Cerebellar cortex (tissue), 1 donor: ENCODE measurements at regions not wholly inside any gene's neighbourhood (a gene's known extent, or its start where the extent isn't known, plus 50 kb on each side); places are given as distances from the start of the nearest gene placed in this dataset.
A peak's percentile ranks its signal among the peaks of the same experiment; 100 is the strongest.
"Not testable (repeated sequence)": the region's sequence is repeated elsewhere in the genome, so short reads cannot be mapped to it uniquely, and the experiment has no call there.

Experiments used
- DNase-seq: peaks from one replicate; pipeline ENCODE4 v3.0.0-alpha.2; 2015; ENCODE audit warnings: low spot score

- DNase-seq: peak; percentile 61
Observed at GRCh38 chr5:126101901-126102300, 321.3 kb upstream of the GRAMD2B start.

GRCh38 chr5:126103050-126103449 lies 320.2 kb upstream of the GRAMD2B start:
- DNase-seq: no peak

DNA sequence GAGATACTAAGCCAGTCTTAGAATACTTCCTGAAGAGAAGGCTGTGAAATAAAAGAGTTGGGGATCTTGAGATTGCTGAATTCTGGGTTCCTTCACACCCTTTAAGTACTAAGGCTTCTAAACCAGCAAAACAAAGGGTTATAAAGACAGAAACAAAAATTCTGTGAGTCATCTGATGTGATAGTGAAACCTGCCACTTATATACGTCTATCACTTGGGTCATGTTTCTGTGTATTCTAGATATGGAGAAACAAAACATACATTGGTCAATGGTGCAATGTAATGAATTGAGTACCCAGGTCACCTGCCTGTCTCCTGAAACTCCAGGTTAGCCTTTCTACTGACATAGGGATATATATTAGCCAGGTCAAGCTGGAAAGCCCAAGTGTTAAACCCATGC lies 319.3 kb upstream of the GRAMD2B start:
- no peak for DNase-seq

DNA sequence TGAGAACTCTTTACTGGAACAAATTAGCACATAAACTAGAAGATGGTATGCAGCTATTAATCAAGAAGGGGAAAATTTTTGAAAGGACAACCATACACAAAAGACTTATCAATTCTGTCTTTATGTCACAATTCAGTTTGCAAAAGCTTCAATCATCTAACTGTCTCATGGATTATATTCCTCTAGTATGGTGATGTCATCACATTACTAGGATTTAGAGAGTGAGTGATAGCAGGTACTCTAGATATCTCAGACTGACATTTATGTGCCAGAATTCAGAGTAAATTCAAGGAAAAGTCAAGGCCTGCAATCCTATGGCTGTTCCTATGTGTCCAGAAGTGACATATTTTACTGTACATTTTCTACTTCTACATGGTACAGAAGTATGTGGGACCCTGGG lies 318.9 kb upstream of the GRAMD2B start:
- DNase-seq: no peak

GRCh38 chr5:126104951-126105350 lies 318.3 kb upstream of the GRAMD2B start:
- no peak for DNase-seq

DNA sequence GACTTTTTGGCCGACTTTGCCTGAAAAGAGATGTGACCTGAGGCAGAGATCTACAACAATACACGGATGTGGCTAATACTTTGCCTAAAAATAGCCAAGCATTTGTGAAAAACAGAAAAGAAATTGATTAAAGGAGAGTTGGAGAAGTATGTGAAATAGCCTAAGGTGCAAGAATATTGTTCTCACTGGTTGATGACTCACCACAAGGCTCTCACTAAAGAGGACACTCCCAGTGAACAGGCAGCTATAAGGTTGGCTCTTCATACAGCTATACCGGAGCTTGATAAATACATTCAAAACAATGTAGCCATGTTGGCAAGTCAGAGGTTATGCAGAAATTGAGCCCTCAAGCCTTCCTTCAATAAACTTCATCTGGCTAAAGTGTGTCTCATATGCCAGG lies 317.2 kb upstream of the GRAMD2B start:
- no peak for DNase-seq

- DNase-seq: no peak
Observed at GRCh38 chr5:126107381-126107780, 315.8 kb upstream of the GRAMD2B start.

DNA sequence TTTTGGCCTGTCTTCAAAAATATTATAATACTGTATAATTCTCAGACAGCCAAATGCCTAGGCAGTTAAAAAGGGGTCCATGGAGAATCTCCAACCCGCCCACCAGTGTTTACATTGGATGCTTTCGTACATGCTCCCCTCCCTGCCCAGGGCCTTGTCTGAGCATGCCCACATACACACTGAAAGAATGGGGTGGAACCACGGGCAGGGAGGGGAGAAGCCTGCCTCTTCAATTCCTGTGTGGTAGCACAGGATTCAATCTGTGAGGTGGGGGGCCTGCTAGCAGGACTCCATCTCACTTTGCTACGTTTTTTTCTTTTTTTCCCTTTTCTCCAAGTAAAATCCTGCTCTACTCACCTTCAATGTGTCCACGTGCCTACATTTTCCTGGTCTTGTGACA lies 314.7 kb upstream of the GRAMD2B start:
- DNase-seq: no peak

DNA sequence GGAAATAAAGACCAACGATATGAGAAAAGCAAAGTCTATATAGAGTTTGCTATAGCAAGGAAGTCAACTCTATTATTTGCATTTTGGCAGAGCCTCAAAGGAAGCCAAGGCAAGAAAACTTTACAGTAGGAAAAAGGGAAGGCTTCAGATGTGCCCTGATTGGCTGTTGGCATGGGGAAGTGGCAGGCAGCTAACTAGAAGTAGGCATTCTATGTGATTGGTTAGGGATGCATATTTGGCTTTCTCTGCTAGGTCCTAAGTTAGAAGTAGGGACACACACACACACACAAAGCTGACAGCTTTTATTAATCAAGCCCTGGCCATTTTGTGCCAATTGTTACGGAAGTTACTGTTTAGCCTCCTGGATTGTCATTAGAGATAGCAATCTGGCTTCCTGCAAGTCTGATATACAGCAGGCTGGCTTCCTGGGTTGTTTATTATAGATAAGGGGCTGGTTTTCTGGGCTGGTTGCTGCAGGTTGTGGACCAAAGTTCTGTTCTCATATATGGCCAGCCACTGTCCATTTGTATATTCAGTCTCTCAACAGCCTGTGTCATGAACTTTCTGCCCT lies 308.1 kb upstream of the GRAMD2B start:
- no peak for DNase-seq

GRCh38 chr5:126117044-126117443 lies 306.2 kb upstream of the GRAMD2B start:
- DNase-seq: no peak

DNA sequence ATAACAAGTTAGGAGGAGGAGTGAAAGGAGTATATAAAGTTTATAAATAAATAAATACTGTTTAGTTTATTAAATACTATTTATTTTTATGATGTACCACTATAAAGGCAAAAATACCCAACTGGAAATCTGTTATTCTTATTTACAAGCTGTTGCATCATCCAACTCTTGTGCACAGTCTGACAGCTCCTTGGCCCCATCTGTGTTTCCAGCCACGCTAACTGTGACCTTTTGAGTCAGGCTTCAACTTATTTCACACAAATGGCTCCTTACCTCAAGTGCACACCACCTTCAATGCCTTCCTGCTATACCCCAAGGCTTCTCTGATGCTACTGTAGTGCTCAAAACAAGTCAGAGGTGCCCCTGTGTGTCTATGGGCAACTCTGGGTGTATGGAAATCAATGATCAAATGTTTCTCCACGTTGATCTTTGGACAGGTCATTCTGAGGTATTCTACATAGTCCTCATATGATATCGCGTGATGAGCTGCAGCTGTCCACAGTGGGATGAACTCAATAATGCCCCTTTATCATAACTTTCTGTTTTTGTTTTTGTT lies 303.2 kb upstream of the GRAMD2B start:
- DNase-seq: no peak

DNA sequence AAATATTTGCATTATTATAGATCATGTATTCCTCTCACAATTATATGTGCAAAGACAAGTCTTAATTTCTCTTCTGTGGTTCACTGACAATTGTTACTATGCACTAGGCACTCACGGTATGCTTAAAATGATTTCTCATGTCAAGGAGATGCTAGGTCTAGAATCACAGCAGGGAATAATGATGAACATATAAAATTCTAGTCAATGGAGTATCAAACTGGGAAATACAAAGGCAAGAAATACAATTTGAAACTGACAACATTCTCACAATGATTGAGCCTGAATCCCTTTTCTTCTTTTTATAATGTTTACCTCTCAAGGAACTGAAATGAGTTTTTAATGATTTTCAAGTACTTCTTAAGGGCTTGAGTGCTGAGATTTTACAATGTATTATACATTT lies 302.3 kb upstream of the GRAMD2B start:
- no peak for DNase-seq

- DNase-seq: no peak
Observed at GRCh38 chr5:126122942-126123341, 300.3 kb upstream of the GRAMD2B start.

DNA sequence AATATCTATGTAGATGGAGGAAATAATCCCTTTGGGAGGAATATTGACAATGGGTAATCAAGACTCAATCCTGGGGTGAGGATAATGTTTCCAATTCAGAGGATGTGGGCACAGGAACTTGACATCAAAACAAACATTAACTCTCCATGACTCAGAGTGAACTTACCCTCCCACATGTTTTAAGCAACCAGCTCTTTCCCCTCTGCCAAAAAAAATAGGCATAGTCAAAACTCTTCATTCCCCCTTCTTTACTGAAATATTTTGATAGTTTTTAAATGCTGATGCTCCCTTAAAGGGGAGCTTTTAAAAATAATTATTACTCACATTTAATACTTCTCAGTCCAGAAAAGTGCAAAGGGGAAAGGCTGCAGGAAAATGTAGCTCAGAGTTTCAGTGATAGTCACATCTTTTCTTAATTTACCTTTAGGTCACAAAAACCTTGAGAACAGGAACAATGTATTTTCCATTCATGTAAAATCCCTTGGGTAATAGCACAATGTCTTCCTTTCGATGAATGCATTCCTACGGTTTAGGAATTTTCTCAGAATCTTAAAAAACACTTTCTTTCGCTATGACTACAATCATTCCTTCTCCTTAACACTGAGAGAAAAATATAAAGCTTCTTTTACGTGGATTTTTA lies 298.4 kb upstream of the GRAMD2B start:
- DNase-seq: no peak

DNA sequence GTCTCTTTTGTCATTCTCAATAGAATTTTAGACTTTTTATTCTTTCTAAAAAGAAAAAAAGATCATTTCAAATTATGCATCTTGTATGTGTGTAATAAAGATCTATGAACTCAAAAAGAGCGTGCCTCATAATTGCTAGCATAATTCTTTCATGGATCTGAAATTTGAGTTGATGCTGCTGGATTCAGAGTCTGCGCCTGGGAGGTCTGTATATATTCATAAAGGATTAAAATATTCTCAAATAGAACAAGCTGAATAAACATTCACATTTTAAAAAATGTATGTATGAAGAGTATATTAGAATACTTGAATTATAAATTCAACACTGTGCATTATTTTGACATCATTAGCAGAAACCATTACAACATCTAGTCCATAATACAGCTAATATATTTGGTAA lies 297.8 kb upstream of the GRAMD2B start:
- no peak for DNase-seq

DNA sequence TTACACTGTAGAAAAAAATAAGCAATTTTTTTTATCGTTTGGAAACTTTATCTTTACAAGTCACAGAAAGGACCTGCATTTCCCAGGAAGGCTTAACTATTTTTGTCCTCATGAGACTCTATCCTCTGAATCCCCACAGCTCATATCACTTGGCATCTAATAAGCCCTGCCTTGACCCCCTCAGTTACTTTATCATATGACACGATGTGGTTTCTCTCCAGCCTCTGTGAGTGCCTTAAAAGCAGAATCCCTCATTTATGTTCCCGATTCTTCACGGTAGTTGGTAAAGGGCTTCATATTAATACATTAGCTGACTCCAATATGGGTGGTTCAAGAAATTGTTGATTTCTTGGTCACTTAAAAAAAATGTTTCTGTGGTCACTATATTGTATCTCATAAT lies 296.6 kb upstream of the GRAMD2B start:
- no peak for DNase-seq

GRCh38 chr5:126127371-126127770 lies 295.8 kb upstream of the GRAMD2B start:
- DNase-seq: not testable (repeated sequence)

DNA sequence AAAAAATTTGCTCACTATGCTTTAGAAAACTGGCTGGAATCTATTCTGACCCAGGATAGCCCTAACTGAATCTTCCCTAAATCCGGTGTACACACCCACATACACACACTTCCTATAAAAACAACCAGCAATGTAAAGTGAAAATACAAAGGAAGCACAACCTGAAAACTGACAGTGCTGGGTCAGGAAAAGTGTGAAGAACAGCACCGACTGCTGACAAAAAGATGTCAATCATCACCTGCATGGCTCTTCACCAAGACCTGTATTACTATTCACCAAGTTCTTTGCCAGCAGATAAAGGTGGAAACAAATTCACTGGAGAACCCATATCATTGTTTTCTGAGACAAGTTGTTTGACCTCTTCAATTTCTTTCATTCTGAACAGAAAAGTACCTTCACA lies 293.8 kb upstream of the GRAMD2B start:
- DNase-seq: no peak

DNA sequence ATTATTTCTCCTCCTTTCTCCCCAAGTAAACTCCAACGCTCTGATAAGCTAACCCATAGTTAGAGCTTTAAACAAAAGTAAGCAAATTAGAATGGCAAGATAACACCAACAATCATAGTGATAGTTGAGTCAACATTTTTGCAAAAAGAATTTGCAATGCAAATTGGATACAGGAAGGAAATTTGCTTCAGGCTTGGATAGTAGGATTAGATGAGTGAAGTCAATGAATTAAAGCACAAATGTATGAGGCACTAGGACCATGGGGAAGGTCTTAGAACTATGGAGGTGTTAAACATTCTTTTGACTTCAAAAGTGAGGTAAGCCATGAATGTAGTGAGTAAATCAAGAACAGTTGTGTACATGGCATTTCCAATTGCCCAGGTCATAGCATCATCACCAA lies 289.8 kb upstream of the GRAMD2B start:
- no peak for DNase-seq

DNA sequence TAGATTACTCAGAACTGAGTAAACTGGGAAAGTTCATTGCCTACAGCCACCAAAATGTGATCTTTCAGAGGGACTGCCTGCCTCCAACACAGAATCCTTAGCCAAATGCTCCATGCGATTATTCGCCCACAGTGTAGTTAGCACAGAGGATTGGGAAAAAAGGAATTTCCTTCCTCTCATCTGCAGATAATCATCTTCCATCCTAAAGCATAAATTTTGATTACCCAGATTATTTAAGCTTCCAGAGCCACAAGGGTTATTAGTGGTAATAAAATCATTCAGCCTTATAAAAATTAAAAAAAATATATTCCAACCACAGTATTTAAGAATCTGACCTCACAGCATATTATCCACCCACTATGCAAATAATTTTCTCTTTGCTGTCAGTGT lies 285.3 kb upstream of the GRAMD2B start:
- DNase-seq: no peak

- peak; percentile 22 for DNase-seq
Observed at GRCh38 chr5:126138281-126138931, 284.8 kb upstream of the GRAMD2B start.

DNA sequence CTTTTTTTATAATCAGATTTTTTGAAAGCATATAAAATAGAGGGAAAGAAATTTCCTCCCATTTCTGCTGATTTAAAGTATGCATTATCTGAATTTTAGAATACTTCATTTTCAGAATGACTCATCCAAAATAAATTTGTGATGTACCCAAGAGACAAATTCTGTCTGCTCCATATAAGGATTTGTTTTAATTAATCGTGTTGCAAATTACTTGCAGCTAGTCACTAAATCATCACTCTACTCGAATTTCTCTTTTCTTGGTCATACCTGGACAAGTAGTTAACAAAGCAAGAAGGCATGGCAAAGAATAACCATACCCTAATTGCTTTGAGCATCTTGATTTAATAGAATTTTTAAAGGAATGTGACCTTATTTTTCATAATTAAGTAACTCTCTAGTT lies 284.1 kb upstream of the GRAMD2B start:
- peak; percentile 10 for DNase-seq

DNA sequence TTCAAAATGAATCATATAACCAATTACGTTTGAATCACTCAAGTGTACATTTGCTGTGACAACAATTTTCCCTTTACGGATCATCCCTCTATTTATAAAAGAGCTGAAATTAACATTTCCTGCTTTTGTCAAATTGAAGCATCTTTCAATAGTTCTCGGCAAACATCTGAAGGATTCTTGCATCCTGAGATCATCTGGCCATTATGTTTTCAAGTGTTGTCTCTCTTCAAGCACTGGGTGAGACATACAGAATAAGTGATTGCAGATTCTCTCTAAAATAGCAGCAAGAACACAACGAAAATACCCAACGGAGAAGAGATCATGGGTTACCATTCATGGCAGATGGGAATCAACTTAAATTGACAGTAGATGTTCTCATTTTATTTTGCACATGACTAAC lies 283.4 kb upstream of the GRAMD2B start:
- peak; percentile 72 for DNase-seq

GRCh38 chr5:126143622-126144021 lies 279.6 kb upstream of the GRAMD2B start:
- DNase-seq: no peak
